ENCODE measurements at regions not wholly inside any gene's neighbourhood (a gene's known extent, or its start where the extent isn't known, plus 50 kb on each side); places are given as distances from the start of the nearest gene placed in this dataset.

- Histone ChIP-seq H3K9me3 (ENCODE audit: control insufficient read depth in 2 of 2, insufficient read depth in 1 of 2, low read length in 1 of 2) (no peaks in the 10 kb centered on the region), H3K36me3 (ENCODE audit: control insufficient read depth in 2 of 2, insufficient read depth in 2 of 2, low read length in 1 of 2) (no peaks in the 10 kb centered on the region), H3K4me3 (ENCODE audit: low read length in 2 of 2) (no peak overlapping the region), H3K4me1 (ENCODE audit: control insufficient read depth in 2 of 2, insufficient read depth in 2 of 2, low read length in 2 of 2) (no peaks in the 10 kb centered on the region), H3K27ac (ENCODE audit: low read depth in 1 of 2, low read length in 1 of 2) (no peak overlapping the region), H3K27me3 (ENCODE audit: control insufficient read depth in 2 of 2, insufficient read depth in 1 of 2, low read length in 1 of 2) (no peaks in the 10 kb centered on the region)
- DNase-seq (ENCODE audit: low read depth in 6 of 9, low spot score in 9 of 9) = no peak
- 56% methylated on average over 6 of the region's 6 CpGs for WGBS
Measured at GRCh38 chr12:127773520-127773919, 493.4 kb upstream of the TMEM132C start.

- 87% methylated on average over 5 of the region's 5 CpGs for WGBS
- DNase-seq (ENCODE audit: low read depth in 6 of 9, low spot score in 9 of 9) = no peak
Measured at GRCh38 chr12:127774828-127775227, 492.1 kb upstream of the TMEM132C start.

GRCh38 chr12:127779301-127780045, 487.5 kb upstream of the TMEM132C start:
- Histone ChIP-seq H3K9me3 (ENCODE audit: control insufficient read depth in 2 of 2, insufficient read depth in 1 of 2, low read length in 1 of 2) (no peaks in the 10 kb centered on the region), H3K27me3 (ENCODE audit: control insufficient read depth in 2 of 2, insufficient read depth in 1 of 2, low read length in 1 of 2) (no peaks in the 10 kb centered on the region), H3K4me3 (ENCODE audit: low read length in 2 of 2) (no peak overlapping the region), H3K4me1 (ENCODE audit: control insufficient read depth in 2 of 2, insufficient read depth in 2 of 2, low read length in 2 of 2) (no peaks in the 10 kb centered on the region), H3K36me3 (ENCODE audit: control insufficient read depth in 2 of 2, insufficient read depth in 2 of 2, low read length in 1 of 2) (no peaks in the 10 kb centered on the region), H3K27ac (ENCODE audit: low read depth in 1 of 2, low read length in 1 of 2) (no peak overlapping the region)
- WGBS = 81% methylated on average over 12 of the region's 12 CpGs
- no peak for DNase-seq (ENCODE audit: low read depth in 6 of 9, low spot score in 9 of 9)

More at GRCh38 chr12:127774828-127775227, 492.1 kb upstream of the TMEM132C start:
- Histone ChIP-seq H3K9me3 (ENCODE audit: control insufficient read depth in 2 of 2, insufficient read depth in 1 of 2, low read length in 1 of 2) (no peaks in the 10 kb centered on the region), H3K4me1 (ENCODE audit: control insufficient read depth in 2 of 2, insufficient read depth in 2 of 2, low read length in 2 of 2) (no peaks in the 10 kb centered on the region), H3K27ac (ENCODE audit: low read depth in 1 of 2, low read length in 1 of 2) (no peak overlapping the region), H3K36me3 (ENCODE audit: control insufficient read depth in 2 of 2, insufficient read depth in 2 of 2, low read length in 1 of 2) (no peaks in the 10 kb centered on the region), H3K27me3 (ENCODE audit: control insufficient read depth in 2 of 2, insufficient read depth in 1 of 2, low read length in 1 of 2) (no peaks in the 10 kb centered on the region), H3K4me3 (ENCODE audit: low read length in 2 of 2) (no peak overlapping the region)

GRCh38 chr12:127780881-127781280, 486.1 kb upstream of the TMEM132C start:
- WGBS = 61% methylated on average over 6 of the region's 6 CpGs
- DNase-seq (ENCODE audit: low read depth in 6 of 9, low spot score in 9 of 9) = no peak
- no peaks in the 10 kb centered on the region for H3K9me3 ChIP-seq (ENCODE audit: control insufficient read depth in 2 of 2, insufficient read depth in 1 of 2, low read length in 1 of 2)

GRCh38 chr12:127781336-127781735, 485.6 kb upstream of the TMEM132C start:
- Histone ChIP-seq H3K4me1 (ENCODE audit: control insufficient read depth in 2 of 2, insufficient read depth in 2 of 2, low read length in 2 of 2) (no peaks in the 10 kb centered on the region), H3K27me3 (ENCODE audit: control insufficient read depth in 2 of 2, insufficient read depth in 1 of 2, low read length in 1 of 2) (no peaks in the 10 kb centered on the region), H3K4me3 (ENCODE audit: low read length in 2 of 2) (no peak overlapping the region), H3K9me3 (ENCODE audit: control insufficient read depth in 2 of 2, insufficient read depth in 1 of 2, low read length in 1 of 2) (no peaks in the 10 kb centered on the region), H3K27ac (ENCODE audit: low read depth in 1 of 2, low read length in 1 of 2) (no peak overlapping the region), H3K36me3 (ENCODE audit: control insufficient read depth in 2 of 2, insufficient read depth in 2 of 2, low read length in 1 of 2) (no peaks in the 10 kb centered on the region)
- no peak for DNase-seq (ENCODE audit: low read depth in 6 of 9, low spot score in 9 of 9)
- 93% methylated on average over 5 of the region's 5 CpGs for WGBS

More at GRCh38 chr12:127780881-127781280, 486.1 kb upstream of the TMEM132C start:
- H3K27ac ChIP-seq (ENCODE audit: low read depth in 1 of 2, low read length in 1 of 2) = no peak overlapping the region
- H3K36me3 ChIP-seq (ENCODE audit: control insufficient read depth in 2 of 2, insufficient read depth in 2 of 2, low read length in 1 of 2) = no peaks in the 10 kb centered on the region
- no peaks in the 10 kb centered on the region for H3K27me3 ChIP-seq (ENCODE audit: control insufficient read depth in 2 of 2, insufficient read depth in 1 of 2, low read length in 1 of 2)
- no peak overlapping the region for H3K4me3 ChIP-seq (ENCODE audit: low read length in 2 of 2)
- H3K4me1 ChIP-seq (ENCODE audit: control insufficient read depth in 2 of 2, insufficient read depth in 2 of 2, low read length in 2 of 2) = no peaks in the 10 kb centered on the region

GRCh38 chr12:127785540-127785939, 481.4 kb upstream of the TMEM132C start:
- H3K27me3 ChIP-seq (ENCODE audit: control insufficient read depth in 2 of 2, insufficient read depth in 1 of 2, low read length in 1 of 2) = no peaks in the 10 kb centered on the region
- no peaks in the 10 kb centered on the region for H3K9me3 ChIP-seq (ENCODE audit: control insufficient read depth in 2 of 2, insufficient read depth in 1 of 2, low read length in 1 of 2)
- H3K4me3 ChIP-seq (ENCODE audit: low read length in 2 of 2) = no peak overlapping the region
- WGBS = 70% methylated on average over 5 of the region's 5 CpGs
- H3K36me3 ChIP-seq (ENCODE audit: control insufficient read depth in 2 of 2, insufficient read depth in 2 of 2, low read length in 1 of 2) = no peaks in the 10 kb centered on the region
- H3K27ac ChIP-seq (ENCODE audit: low read depth in 1 of 2, low read length in 1 of 2) = no peak overlapping the region
- H3K4me1 ChIP-seq (ENCODE audit: control insufficient read depth in 2 of 2, insufficient read depth in 2 of 2, low read length in 2 of 2) = no peaks in the 10 kb centered on the region
- no peak for DNase-seq (ENCODE audit: low read depth in 6 of 9, low spot score in 9 of 9)

GRCh38 chr12:127785986-127786590, 480.9 kb upstream of the TMEM132C start:
- WGBS = 77% methylated on average over 8 of the region's 8 CpGs
- Histone ChIP-seq H3K4me1 (ENCODE audit: control insufficient read depth in 2 of 2, insufficient read depth in 2 of 2, low read length in 2 of 2) (no peaks in the 10 kb centered on the region), H3K4me3 (ENCODE audit: low read length in 2 of 2) (no peak overlapping the region), H3K9me3 (ENCODE audit: control insufficient read depth in 2 of 2, insufficient read depth in 1 of 2, low read length in 1 of 2) (no peaks in the 10 kb centered on the region), H3K36me3 (ENCODE audit: control insufficient read depth in 2 of 2, insufficient read depth in 2 of 2, low read length in 1 of 2) (no peaks in the 10 kb centered on the region), H3K27me3 (ENCODE audit: control insufficient read depth in 2 of 2, insufficient read depth in 1 of 2, low read length in 1 of 2) (no peaks in the 10 kb centered on the region), H3K27ac (ENCODE audit: low read depth in 1 of 2, low read length in 1 of 2) (no peak overlapping the region)
- DNase-seq (ENCODE audit: low read depth in 6 of 9, low spot score in 9 of 9) = no peak

- Histone ChIP-seq H3K27ac (ENCODE audit: low read depth in 1 of 2, low read length in 1 of 2) (no peak overlapping the region), H3K27me3 (ENCODE audit: control insufficient read depth in 2 of 2, insufficient read depth in 1 of 2, low read length in 1 of 2) (no peaks in the 10 kb centered on the region), H3K9me3 (ENCODE audit: control insufficient read depth in 2 of 2, insufficient read depth in 1 of 2, low read length in 1 of 2) (no peaks in the 10 kb centered on the region), H3K36me3 (ENCODE audit: control insufficient read depth in 2 of 2, insufficient read depth in 2 of 2, low read length in 1 of 2) (no peaks in the 10 kb centered on the region), H3K4me1 (ENCODE audit: control insufficient read depth in 2 of 2, insufficient read depth in 2 of 2, low read length in 2 of 2) (no peaks in the 10 kb centered on the region), H3K4me3 (ENCODE audit: low read length in 2 of 2) (no peak overlapping the region)
- no peak for DNase-seq (ENCODE audit: low read depth in 6 of 9, low spot score in 9 of 9)
- WGBS = 78% methylated on average over 19 of the region's 19 CpGs
Measured at GRCh38 chr12:127787544-127787943, 479.4 kb upstream of the TMEM132C start.

GRCh38 chr12:127790376-127790775, 476.6 kb upstream of the TMEM132C start:
- no peak overlapping the region for H3K4me3 ChIP-seq (ENCODE audit: low read length in 2 of 2)
- no peaks in the 10 kb centered on the region for H3K9me3 ChIP-seq (ENCODE audit: control insufficient read depth in 2 of 2, insufficient read depth in 1 of 2, low read length in 1 of 2)
- H3K27ac ChIP-seq (ENCODE audit: low read depth in 1 of 2, low read length in 1 of 2) = no peak overlapping the region
- no peaks in the 10 kb centered on the region for H3K27me3 ChIP-seq (ENCODE audit: control insufficient read depth in 2 of 2, insufficient read depth in 1 of 2, low read length in 1 of 2)
- H3K4me1 ChIP-seq (ENCODE audit: control insufficient read depth in 2 of 2, insufficient read depth in 2 of 2, low read length in 2 of 2) = no peaks in the 10 kb centered on the region
- no peak for DNase-seq (ENCODE audit: low read depth in 6 of 9, low spot score in 9 of 9)
- H3K36me3 ChIP-seq (ENCODE audit: control insufficient read depth in 2 of 2, insufficient read depth in 2 of 2, low read length in 1 of 2) = no peaks in the 10 kb centered on the region
